ENCODE measurements at regions not wholly inside any gene's neighbourhood (a gene's known extent, or its start where the extent isn't known, plus 50 kb on each side); places are given as distances from the start of the nearest gene placed in this dataset.

- no peak for DNase-seq (ENCODE audit: low read depth)
- no peak for TF ChIP-seq CTCF (IDR thresholded peaks at IDR 0.05; ENCODE audit: low read depth, low read length, missing control alignments)
- H3K4me3 ChIP-seq (ENCODE audit: low read depth, low read length), result no peak overlapping the region
These were observed 196.3 kb downstream of the AXIN2 start for GRCh38 chr17:65365169-65365568.

GRCh38 chr17:65364438-65364837 lies 197.0 kb downstream of the AXIN2 start:
- no peak overlapping the region for H3K4me3 ChIP-seq (ENCODE audit: low read depth, low read length)
- no peak for TF ChIP-seq CTCF (IDR thresholded peaks at IDR 0.05; ENCODE audit: low read depth, low read length, missing control alignments)
- no peak for DNase-seq (ENCODE audit: low read depth)

DNA sequence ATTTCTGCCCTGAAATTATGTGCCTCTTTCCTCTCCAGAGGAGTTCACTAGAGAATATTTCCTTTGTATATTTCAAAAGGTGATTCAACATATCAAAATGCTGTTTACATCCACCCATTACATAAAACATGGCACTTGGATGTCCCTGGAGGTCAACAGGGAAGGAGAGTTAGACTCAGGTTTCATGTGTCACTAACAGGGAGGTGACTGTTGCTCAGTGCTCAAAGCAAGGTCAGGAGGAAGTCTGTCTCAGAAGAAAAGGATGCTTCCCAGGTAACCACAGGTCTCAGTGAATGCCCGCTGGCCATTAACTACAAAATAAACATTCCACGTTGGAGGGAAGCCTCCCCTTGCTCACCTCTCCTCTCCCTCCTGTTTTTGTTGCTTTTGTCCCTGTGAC lies 198.6 kb downstream of the AXIN2 start:
- no peak overlapping the region for H3K4me3 ChIP-seq (ENCODE audit: low read depth, low read length)
- no peak for TF ChIP-seq CTCF (IDR thresholded peaks at IDR 0.05; ENCODE audit: low read depth, low read length, missing control alignments)
- DNase-seq (ENCODE audit: low read depth), result no peak

GRCh38 chr17:65360961-65361552 lies 200.4 kb downstream of the AXIN2 start:
- no peak overlapping the region for H3K4me3 ChIP-seq (ENCODE audit: low read depth, low read length)
- no peak for DNase-seq (ENCODE audit: low read depth)
- TF ChIP-seq CTCF (IDR thresholded peaks at IDR 0.05; ENCODE audit: low read depth, low read length, missing control alignments), result no peak

GRCh38 chr17:65359016-65359415 lies 202.4 kb downstream of the AXIN2 start:
- no peak for TF ChIP-seq CTCF (IDR thresholded peaks at IDR 0.05; ENCODE audit: low read depth, low read length, missing control alignments)
- DNase-seq (ENCODE audit: low read depth), result no peak
- no peak overlapping the region for H3K4me3 ChIP-seq (ENCODE audit: low read depth, low read length)

DNA sequence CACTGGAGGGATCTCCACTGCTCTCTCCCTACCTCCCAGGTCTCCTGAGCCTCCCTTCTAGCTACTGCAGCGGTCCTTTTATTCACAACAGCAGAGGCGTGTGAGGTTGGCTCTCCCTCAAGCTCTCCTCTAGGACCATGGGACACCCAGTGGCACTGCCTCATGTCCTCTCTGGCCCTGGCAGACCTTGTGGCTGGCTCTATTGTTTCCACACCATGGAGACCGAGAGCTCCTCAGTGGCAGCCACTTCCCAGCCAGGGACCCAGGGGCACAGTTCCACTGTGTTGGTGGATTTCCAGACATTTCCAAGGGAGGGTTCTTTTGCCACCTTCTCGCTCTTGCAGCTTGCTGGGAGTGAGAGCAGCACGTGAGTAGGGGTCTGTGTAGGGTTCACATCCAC lies 204.9 kb downstream of the AXIN2 start:
- TF ChIP-seq CTCF (IDR thresholded peaks at IDR 0.05; ENCODE audit: low read depth, low read length, missing control alignments), result no peak
- no peak for DNase-seq (ENCODE audit: low read depth)
- H3K4me3 ChIP-seq (ENCODE audit: low read depth, low read length), result no peak overlapping the region

GRCh38 chr17:65355246-65355645 lies 206.2 kb downstream of the AXIN2 start:
- no peak for DNase-seq (ENCODE audit: low read depth)
- TF ChIP-seq CTCF (IDR thresholded peaks at IDR 0.05; ENCODE audit: low read depth, low read length, missing control alignments), result no peak
- H3K4me3 ChIP-seq (ENCODE audit: low read depth, low read length), result no peak overlapping the region

All from GM12864 (cell line).